ENCODE measurements at regions not wholly inside any gene's neighbourhood (a gene's known extent, or its start where the extent isn't known, plus 50 kb on each side); places are given as distances from the start of the nearest gene placed in this dataset.

- TF ChIP-seq PKNOX1 (IDR thresholded peaks at IDR 0.05): no peak
- no peak for TF ChIP-seq SIN3A (IDR thresholded peaks at IDR 0.05; ENCODE audit: low read depth, low read length)
- TF ChIP-seq CHD2 (IDR thresholded peaks at IDR 0.05; ENCODE audit: borderline replicate concordance, low read depth, low read length): no peak
- TF ChIP-seq EGR1 (IDR thresholded peaks at IDR 0.05; ENCODE audit: borderline replicate concordance in 1 of 2, low read depth in 2 of 2, low read length in 2 of 2): no peak
- no peak for TF ChIP-seq RFX5 (IDR thresholded peaks at IDR 0.05; ENCODE audit: low read depth, low read length)
- no peak for TF ChIP-seq EP300 (IDR thresholded peaks at IDR 0.05; ENCODE audit: borderline replicate concordance in 1 of 2, control insufficient read depth in 1 of 2, low read depth in 2 of 2, low read length in 2 of 2)
- TF ChIP-seq, protein P1, sequence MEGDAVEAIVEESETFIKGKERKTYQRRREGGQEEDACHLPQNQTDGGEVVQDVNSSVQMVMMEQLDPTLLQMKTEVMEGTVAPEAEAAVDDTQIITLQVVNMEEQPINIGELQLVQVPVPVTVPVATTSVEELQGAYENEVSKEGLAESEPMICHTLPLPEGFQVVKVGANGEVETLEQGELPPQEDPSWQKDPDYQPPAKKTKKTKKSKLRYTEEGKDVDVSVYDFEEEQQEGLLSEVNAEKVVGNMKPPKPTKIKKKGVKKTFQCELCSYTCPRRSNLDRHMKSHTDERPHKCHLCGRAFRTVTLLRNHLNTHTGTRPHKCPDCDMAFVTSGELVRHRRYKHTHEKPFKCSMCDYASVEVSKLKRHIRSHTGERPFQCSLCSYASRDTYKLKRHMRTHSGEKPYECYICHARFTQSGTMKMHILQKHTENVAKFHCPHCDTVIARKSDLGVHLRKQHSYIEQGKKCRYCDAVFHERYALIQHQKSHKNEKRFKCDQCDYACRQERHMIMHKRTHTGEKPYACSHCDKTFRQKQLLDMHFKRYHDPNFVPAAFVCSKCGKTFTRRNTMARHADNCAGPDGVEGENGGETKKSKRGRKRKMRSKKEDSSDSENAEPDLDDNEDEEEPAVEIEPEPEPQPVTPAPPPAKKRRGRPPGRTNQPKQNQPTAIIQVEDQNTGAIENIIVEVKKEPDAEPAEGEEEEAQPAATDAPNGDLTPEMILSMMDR (IDR thresholded peaks at IDR 0.05 in 2 of 3, conservative IDR thresholded peaks at IDR 0.05 in 1 of 3; ENCODE audit: control insufficient read depth in 2 of 3, extremely low read depth in 1 of 3, insufficient read depth in 1 of 3, low read depth in 3 of 3, low read length in 3 of 3): no peak
Observed at GRCh38 chr6:160882791-160883279, 108.7 kb upstream of the MAP3K4 start.

Data from GM12878 (cell line).